HepG2 (cell line): ENCODE measurements at regions not wholly inside any gene's neighbourhood (a gene's known extent, or its start where the extent isn't known, plus 50 kb on each side); places are given as distances from the start of the nearest gene placed in this dataset.

Experiments used
- ATAC-seq: fragments of 200-7000 bp; cut with Tn5 transposase; 3 replicates; pipeline ENCODE4 v1.9.1; 2020; ENCODE audit warnings: mild to moderate bottlenecking, moderate library complexity
- BruUV-seq: library from RNA; stranded (reverse); fragments of 400-500 nt; replicated peaks from 2 replicates; lab custom pipeline; 2021; lab: Mats Ljungman, UMichigan
- CTCF ChIA-PET: fragments of 300-600 bp; formaldehyde crosslinking; extraction: SDS; loops from one replicate; lab custom pipeline; 2021; ENCODE audit warnings: low total read pairs, inconsistent platforms, low intra/inter-chr PET ratio; lab: Yijun Ruan, JAX
- POLR2A ChIA-PET: fragments of 350-600 bp; sonication (Branson Sonifier 250); formaldehyde crosslinking; loops from one replicate; lab custom pipeline; 2020; ENCODE audit warnings: antibody characterized with exemption, inconsistent platforms; lab: Yijun Ruan, JAX
- DNase-seq: peaks from one replicate; pipeline ENCODE4 v3.0.0-alpha.2; 2015; ENCODE audit warnings: low spot score
- FAIRE-seq: peaks from 3 replicates; lab custom pipeline; 2011; peaks lifted over from hg19 to GRCh38; lab: Jason Lieb, UNC
- H2AFZ ChIP-seq: one replicate; pipeline ENCODE4 v1.6.1; 2011; ENCODE audit warnings: low read length, inconsistent platforms
- H3K27ac ChIP-seq: fragments of 300-600 bp; 3 replicates; pipeline ENCODE4 v1.8.0; 2011; ENCODE audit warnings: mixed run types, mild to moderate bottlenecking, mixed read lengths, low read length, inconsistent platforms; ENCODE audit not compliant: insufficient read depth; ENCODE audit errors: extremely low read length
- H3K27me3 ChIP-seq, 2 experiments: fragments of 200-600 bp in 1 of 2; 2 replicates in 1 of 2; 3 replicates in 1 of 2; pipeline versions ENCODE4 v1.6.0 to v1.8.0; 2011; ENCODE audit warnings: low read length in 2 of 2, mild to moderate bottlenecking in 2 of 2, moderate library complexity in 2 of 2, inconsistent platforms in 1 of 2; ENCODE audit not compliant: insufficient read depth in 2 of 2, control insufficient read depth in 1 of 2
- H3K36me3 ChIP-seq, 2 experiments: fragments of 200-600 bp in 1 of 2; replicated peaks in 1 of 2; 2 replicates in 1 of 2; 3 replicates in 1 of 2; pipeline versions ENCODE4 v1.5.1 to v1.8.0; 2011; ENCODE audit warnings: low read length in 2 of 2, inconsistent platforms in 1 of 2; ENCODE audit not compliant: insufficient read depth in 2 of 2, control insufficient read depth in 1 of 2
- H3K4me1 ChIP-seq: 2 replicates; pipeline ENCODE4 v1.5.1; 2012; ENCODE audit warnings: low read length, inconsistent platforms; ENCODE audit not compliant: insufficient read depth
- H3K4me2 ChIP-seq: 2 replicates; pipeline ENCODE4 v1.6.0; 2011; ENCODE audit warnings: low read depth, low read length, inconsistent platforms
- H3K4me3 ChIP-seq, 3 experiments: fragments of 200-600 bp in 1 of 3; sonication (generic), shearing (Covaris generic) in 1 of 3; replicated peaks in 1 of 3; 2 replicates each; pipeline ENCODE4 v1.5.1; 2011 to 2016; ENCODE audit warnings: low read length in 3 of 3, inconsistent platforms in 2 of 3, low read depth in 2 of 3, mild to moderate bottlenecking in 2 of 3, control low read depth in 1 of 3, mixed read lengths in 1 of 3; ENCODE audit not compliant: insufficient read depth in 1 of 3
- H3K79me2 ChIP-seq: one replicate; pipeline ENCODE4 v1.6.1; 2011; ENCODE audit warnings: low read length, inconsistent platforms; ENCODE audit not compliant: insufficient read depth
- H3K9ac ChIP-seq: 2 replicates; pipeline ENCODE4 v1.6.0; 2011; ENCODE audit warnings: mild to moderate bottlenecking, low read depth, low read length, inconsistent platforms; ENCODE audit not compliant: insufficient read depth
- H3K9me3 ChIP-seq: 2 replicates; pipeline ENCODE4 v1.5.1; 2012; ENCODE audit warnings: mild to moderate bottlenecking, low read length
- H4K20me1 ChIP-seq: 2 replicates; pipeline ENCODE4 v1.6.0; 2011; ENCODE audit warnings: inconsistent platforms, mild to moderate bottlenecking, low read length, moderate library complexity; ENCODE audit not compliant: insufficient read depth
- CC2D1A ChIP-seq: sonication (generic); formaldehyde crosslinking; IDR thresholded peaks from 2 replicates; pipeline ENCODE4 v1.8.1; 2023; ENCODE audit warnings: mild to moderate bottlenecking, missing genetic modification reagents
- NFE2L2 ChIP-seq: fragments of 150-350 bp; IDR thresholded peaks from 2 replicates; pipeline ENCODE4 v1.6.1; 2014; ENCODE audit warnings: low read length
- NFRKB ChIP-seq: fragments of 450-650 bp; IDR thresholded peaks from 2 replicates; pipeline ENCODE4 v1.6.1; 2017
- PREB ChIP-seq: sonication (generic); formaldehyde crosslinking; IDR thresholded peaks from 2 replicates; pipeline ENCODE4 v1.4.0; 2020; ENCODE audit warnings: missing genetic modification reagents
- RFX1 ChIP-seq: fragments of 450-650 bp; IDR thresholded peaks from 2 replicates; pipeline ENCODE4 v1.6.1; 2017
- SSRP1 ChIP-seq: IDR thresholded peaks from 2 replicates; pipeline ENCODE4 v1.6.1; 2016; ENCODE audit warnings: control low read depth
- STAT5B ChIP-seq: sonication (generic); formaldehyde crosslinking; IDR thresholded peaks from 2 replicates; pipeline ENCODE4 v1.4.0; 2020; ENCODE audit warnings: missing genetic modification reagents
- TFDP2 ChIP-seq: sonication (generic); formaldehyde crosslinking; IDR thresholded peaks from 2 replicates; pipeline ENCODE4 v1.4.0; 2020; ENCODE audit warnings: missing genetic modification reagents
- ZNF33A ChIP-seq: sonication (generic); formaldehyde crosslinking; IDR thresholded peaks from 2 replicates; pipeline ENCODE4 v1.5.1; 2020; ENCODE audit warnings: missing genetic modification reagents, mild to moderate bottlenecking, moderate library complexity, borderline replicate concordance
- ZNF776 ChIP-seq: sonication (generic); formaldehyde crosslinking; IDR thresholded peaks from 2 replicates; pipeline ENCODE4 v1.4.0; 2020; ENCODE audit warnings: mild to moderate bottlenecking, missing genetic modification reagents
- ZNF879 ChIP-seq: sonication (generic); formaldehyde crosslinking; IDR thresholded peaks from 2 replicates; pipeline ENCODE4 v1.8.1; 2023; ENCODE audit warnings: missing genetic modification reagents
- ZSCAN9 ChIP-seq: IDR thresholded peaks from 2 replicates; pipeline ENCODE4 v1.6.1; 2016; ENCODE audit warnings: borderline replicate concordance
- in situ Hi-C: cut with HindIII; loops from 2 replicates; pipeline ENCODE4 v1.10.0; 2017; ENCODE audit warnings: low pct_unique_long_range_greater_than_20kb; ENCODE audit not compliant: extremely low pct_ligation_motif_present
- intact Hi-C: fragments of 100-400 bp; cut with micrococcal nuclease; formaldehyde crosslinking; loops from one replicate; pipeline ENCODE4 v1.10.0; 2022; ENCODE audit not compliant: unreplicated experiment

GRCh38 chr13:84445776-84446175, 563.5 kb upstream of the SLITRK1 start (continued):
- no peak for TF ChIP-seq PREB (CRISPR knock-in tag)
- no peak for TF ChIP-seq ZNF776 (CRISPR knock-in tag)
- TF ChIP-seq NFE2L2, result no peak
- no peak for TF ChIP-seq TFDP2
- TF ChIP-seq, all 625 proteins: peak for 0

- TF ChIP-seq NFRKB, result no peak
- TF ChIP-seq ZNF879 (CRISPR knock-in tag), result no peak
- no peak for TF ChIP-seq STAT5B (CRISPR knock-in tag)
- TF ChIP-seq RFX1, result no peak
- TF ChIP-seq ZSCAN9 (CRISPR knock-in tag), result no peak
- no peak for TF ChIP-seq ZNF33A (CRISPR knock-in tag)
- TF ChIP-seq SSRP1 (CRISPR knock-in tag), result no peak
- no peak for TF ChIP-seq CC2D1A (CRISPR knock-in tag)
- H2AFZ ChIP-seq, result no peak overlapping the region
- H3K9ac ChIP-seq, result no peak overlapping the region
- CTCF ChIA-PET, result no interaction called here
- H4K20me1 ChIP-seq, result no peaks in the 10 kb centered on the region
- no peak overlapping the region for H3K4me2 ChIP-seq
- H3K4me1 ChIP-seq, result no peaks in the 10 kb centered on the region
- POLR2A ChIA-PET, result no interaction called here
- H3K27me3 ChIP-seq, result no peaks in the 10 kb centered on the region
- H3K79me2 ChIP-seq, result no peaks in the 10 kb centered on the region
- H3K4me3 ChIP-seq, result no peak overlapping the region
- H3K27ac ChIP-seq, result no peak overlapping the region
- H3K36me3 ChIP-seq, result no peaks in the 10 kb centered on the region
- DNase-seq, result no peak
- H3K9me3 ChIP-seq, result no peaks in the 10 kb centered on the region
- in situ Hi-C loops, result no loop called here
- FAIRE-seq, result no peak
- intact Hi-C loops, result no loop called here
- no TSS peak for BruUV-seq
- no peak for ATAC-seq
These were observed 561.2 kb upstream of the SLITRK1 start for GRCh38 chr13:84443463-84443862.
